Mesenchymal stem cell (in vitro differentiated cells and primary cell): ENCODE measurements at regions not wholly inside any gene's neighbourhood (a gene's known extent, or its start where the extent isn't known, plus 50 kb on each side); places are given as distances from the start of the nearest gene placed in this dataset.

Experiments used
- DNase-seq: peaks from one replicate; pipeline ENCODE4 v3.0.0-alpha.2; 2013
- H2AFZ ChIP-seq: one replicate; pipeline ENCODE4 v1.6.1; 2013; ENCODE audit warnings: low read depth, mild to moderate bottlenecking, control low read depth, inconsistent platforms, low read length, moderate library complexity
- H2AK5ac ChIP-seq: 2 replicates; pipeline ENCODE4 v1.6.1; 2013; ENCODE audit warnings: low read length, moderate library complexity, mild to moderate bottlenecking, inconsistent platforms; ENCODE audit not compliant: severe bottlenecking
- H2BK120ac ChIP-seq: one replicate; pipeline ENCODE4 v1.6.1; 2013; ENCODE audit warnings: low read depth, mild to moderate bottlenecking, inconsistent platforms, low read length, moderate library complexity
- H2BK12ac ChIP-seq, 2 experiments: one replicate each; pipeline ENCODE4 v1.6.1; 2013; ENCODE audit warnings: inconsistent platforms in 2 of 2, low read length in 2 of 2, mild to moderate bottlenecking in 2 of 2, moderate library complexity in 2 of 2, control low read depth in 1 of 2
- H2BK15ac ChIP-seq: one replicate; pipeline ENCODE4 v1.6.1; 2013; ENCODE audit warnings: mild to moderate bottlenecking, low read depth, inconsistent platforms; ENCODE audit not compliant: poor library complexity, severe bottlenecking
- H2BK5ac ChIP-seq: 2 replicates; pipeline ENCODE4 v1.6.1; 2013; ENCODE audit warnings: low read depth, mild to moderate bottlenecking, low read length, control low read depth, inconsistent platforms; ENCODE audit not compliant: poor library complexity, severe bottlenecking
- H3K14ac ChIP-seq, 2 experiments: one replicate each; pipeline ENCODE4 v1.6.1; 2013; ENCODE audit warnings: inconsistent platforms in 2 of 2, low read length in 2 of 2, control low read depth in 1 of 2, mild to moderate bottlenecking in 1 of 2, moderate library complexity in 1 of 2
- H3K18ac ChIP-seq, 2 experiments: one replicate each; pipeline ENCODE4 v1.6.1; 2013; ENCODE audit warnings: inconsistent platforms in 2 of 2, low read length in 2 of 2, control low read depth in 1 of 2, low read depth in 1 of 2, mild to moderate bottlenecking in 1 of 2
- H3K23ac ChIP-seq, 2 experiments: one replicate each; pipeline ENCODE4 v1.6.1; 2013; ENCODE audit warnings: inconsistent platforms in 2 of 2, low read length in 2 of 2, mild to moderate bottlenecking in 2 of 2, moderate library complexity in 2 of 2, control low read depth in 1 of 2
- H3K27ac ChIP-seq: 2 replicates; pipeline ENCODE4 v1.5.1; 2013; ENCODE audit warnings: mild to moderate bottlenecking, moderate library complexity, low read length, control low read depth, inconsistent platforms; ENCODE audit not compliant: poor library complexity, severe bottlenecking
- H3K27me3 ChIP-seq, 2 experiments: 2 replicates each; pipeline versions ENCODE4 v1.6.1 to v1.7.0; 2013; ENCODE audit warnings: low read length in 2 of 2, mild to moderate bottlenecking in 2 of 2, moderate library complexity in 2 of 2, control low read depth in 1 of 2, inconsistent platforms in 1 of 2; ENCODE audit not compliant: control insufficient read depth in 1 of 2, insufficient read depth in 1 of 2
- H3K36me3 ChIP-seq, 2 experiments: 2 replicates each; pipeline versions ENCODE4 v1.6.1 to v1.7.0; 2013; ENCODE audit warnings: low read length in 2 of 2, control low read depth in 1 of 2, inconsistent platforms in 1 of 2, low read depth in 1 of 2, mild to moderate bottlenecking in 1 of 2; ENCODE audit not compliant: insufficient read depth in 2 of 2, control insufficient read depth in 1 of 2
- H3K4ac ChIP-seq, 2 experiments: one replicate each; pipeline ENCODE4 v1.6.1; 2013; ENCODE audit warnings: inconsistent platforms in 2 of 2, low read length in 2 of 2, mild to moderate bottlenecking in 2 of 2, moderate library complexity in 2 of 2, control low read depth in 1 of 2, low read depth in 1 of 2
- H3K4me1 ChIP-seq: 2 replicates; pipeline ENCODE4 v1.6.1; 2013; ENCODE audit warnings: low read depth, low read length, control low read depth; ENCODE audit not compliant: control insufficient read depth, insufficient read depth
- H3K4me2 ChIP-seq: 2 replicates; pipeline ENCODE4 v1.6.1; 2013; ENCODE audit warnings: low read length, mild to moderate bottlenecking, inconsistent platforms; ENCODE audit not compliant: poor library complexity, severe bottlenecking
- H3K4me3 ChIP-seq, 2 experiments: 2 replicates each; pipeline versions ENCODE4 v1.5.1 to v1.7.0; 2013; ENCODE audit warnings: low read length in 2 of 2, mild to moderate bottlenecking in 2 of 2, control low read depth in 1 of 2, low read depth in 1 of 2; ENCODE audit not compliant: insufficient read depth in 1 of 2
- H3K79me1 ChIP-seq: replicated peaks from 2 replicates; pipeline ENCODE4 v1.6.1; 2013; ENCODE audit warnings: mild to moderate bottlenecking, control low read depth, low read length, inconsistent platforms; ENCODE audit not compliant: poor library complexity, severe bottlenecking
- H3K9ac ChIP-seq: 2 replicates; pipeline ENCODE4 v1.7.0; 2013; ENCODE audit warnings: mild to moderate bottlenecking, low read length, moderate library complexity
- H3K9me3 ChIP-seq: 2 replicates; pipeline ENCODE4 v1.7.0; 2013; ENCODE audit warnings: mild to moderate bottlenecking, low read length; ENCODE audit not compliant: control insufficient read depth
- H4K8ac ChIP-seq: one replicate; pipeline ENCODE4 v1.6.1; 2013; ENCODE audit warnings: inconsistent platforms, mild to moderate bottlenecking, low read length, moderate library complexity
- H4K91ac ChIP-seq: one replicate; pipeline ENCODE4 v1.6.1; 2013; ENCODE audit warnings: mild to moderate bottlenecking, low read length, inconsistent platforms
- WGBS: methylation state at CpG from one replicate; pipeline ENCODE4 v1.1.7; 2013; ENCODE audit warnings: mixed read lengths; 5-methylcytosine and 5-hydroxymethylcytosine counted together

DNA sequence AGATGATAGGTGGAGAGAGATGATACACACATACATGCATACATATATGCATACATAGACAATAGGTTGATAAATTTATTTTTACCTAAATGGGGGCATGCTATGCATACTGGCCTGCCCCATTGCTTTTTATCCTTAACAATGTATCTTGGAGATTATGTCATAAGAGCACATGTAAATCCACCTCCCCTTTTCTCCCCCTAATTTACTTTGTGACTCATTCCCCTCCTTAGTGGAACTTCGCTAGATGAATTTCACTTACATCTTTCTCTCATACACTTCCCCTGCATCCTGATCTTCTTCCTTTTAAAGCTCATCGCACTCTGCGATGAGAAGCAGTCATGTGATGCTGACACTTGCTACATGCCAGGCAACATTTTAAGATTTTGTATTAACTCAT, 223.6 kb downstream of the C1D start:
- Histone ChIP-seq H2BK12ac (no peak overlapping the region), H2AFZ (no peak overlapping the region), H3K9me3 (no peaks in the 10 kb centered on the region), H4K91ac (no peak overlapping the region), H3K4me2 (no peak overlapping the region), H3K4me3 (no peak overlapping the region), H2AK5ac (no peak overlapping the region), H4K8ac (no peak overlapping the region), H2BK15ac (no peak overlapping the region), H2BK120ac (no peak overlapping the region), H3K4ac (no peak overlapping the region), H3K4me1 (peaks cover 2% of the 10 kb centered on the region), H2BK5ac (no peak overlapping the region), H3K9ac (no peak overlapping the region), H3K79me1 (no peaks in the 10 kb centered on the region), H3K18ac (no peak overlapping the region), H3K27me3 (no peaks in the 10 kb centered on the region), H3K27ac (no peak overlapping the region), H3K23ac (no peak overlapping the region), H3K36me3 (no peaks in the 10 kb centered on the region), H3K14ac (no peak overlapping the region)
- WGBS, result 64% methylated on average over 3 of the region's 3 CpGs
- DNase-seq, result peak; percentile 23

DNA sequence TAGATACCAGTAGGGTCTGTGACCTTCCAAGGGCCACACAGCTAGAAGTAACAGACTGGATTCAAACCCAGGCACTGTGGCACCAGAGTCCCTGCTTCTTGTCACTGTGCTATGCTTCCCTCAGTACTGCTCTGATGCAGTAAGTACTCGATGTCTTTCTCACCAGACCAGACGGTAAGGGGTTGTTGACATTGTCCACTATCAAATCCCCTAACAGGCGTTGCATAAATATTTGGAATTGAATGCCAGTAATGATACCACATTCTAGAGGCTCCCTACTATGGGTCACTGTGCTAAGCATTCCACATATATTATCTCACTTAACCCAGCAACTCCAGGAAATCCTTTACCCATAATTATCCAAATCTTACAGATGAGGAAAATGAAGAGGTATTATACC, 223.1 kb downstream of the C1D start:
- H3K79me1 ChIP-seq, result no peaks in the 10 kb centered on the region
- peaks cover 2% of the 10 kb centered on the region for H3K4me1 ChIP-seq
- no peaks in the 10 kb centered on the region for H3K27me3 ChIP-seq
- H3K9ac ChIP-seq, result no peak overlapping the region
- H3K36me3 ChIP-seq, result no peaks in the 10 kb centered on the region
- no peak overlapping the region for H3K4me2 ChIP-seq
- no peak overlapping the region for H2AFZ ChIP-seq
- H2BK12ac ChIP-seq, result peak overlapping the region in 1 of 2 experiments; percentile 3
- H3K14ac ChIP-seq, result no peak overlapping the region
- no peak overlapping the region for H3K18ac ChIP-seq
- no peak overlapping the region for H4K8ac ChIP-seq
- H3K4ac ChIP-seq, result no peak overlapping the region
- H3K23ac ChIP-seq, result no peak overlapping the region
- H4K91ac ChIP-seq, result no peak overlapping the region
- no peak overlapping the region for H3K4me3 ChIP-seq
- no peak overlapping the region for H2BK5ac ChIP-seq
- no peaks in the 10 kb centered on the region for H3K9me3 ChIP-seq
- H2AK5ac ChIP-seq, result no peak overlapping the region
- peak; percentile 41 for DNase-seq
- H2BK15ac ChIP-seq, result no peak overlapping the region
- H2BK120ac ChIP-seq, result no peak overlapping the region
- H3K27ac ChIP-seq, result no peak overlapping the region
- WGBS, result 36% methylated on average over 3 of the region's 3 CpGs

DNA sequence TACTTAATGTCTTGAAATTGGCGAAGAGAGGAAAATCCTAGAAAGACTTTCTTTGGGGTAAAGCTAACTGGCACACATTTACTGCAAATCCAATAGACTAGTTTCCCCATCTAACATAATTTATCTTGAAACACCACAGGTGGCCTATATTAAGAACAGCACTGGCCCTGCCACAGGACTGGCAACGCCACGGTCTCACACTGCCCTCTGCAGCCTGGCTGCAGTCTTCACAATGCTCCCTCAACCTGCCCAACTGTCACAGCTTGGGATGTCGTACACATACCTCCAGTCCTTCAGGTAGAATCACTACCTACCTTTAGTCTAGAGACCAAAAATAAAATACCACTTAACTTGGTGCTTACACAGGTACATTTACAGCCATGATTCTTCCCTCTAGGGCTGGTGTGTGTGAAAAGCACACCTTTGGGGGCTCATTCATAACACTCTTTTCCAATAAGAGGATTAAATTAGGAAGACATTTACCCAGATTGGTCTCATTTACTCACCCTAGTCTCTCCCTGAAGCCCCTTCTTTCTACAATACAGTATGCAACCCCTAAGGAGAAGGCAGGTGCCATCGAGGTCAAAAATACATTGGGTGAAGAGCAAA, 222.2 kb downstream of the C1D start:
- Histone ChIP-seq H3K9ac (no peak overlapping the region), H3K27me3 (no peaks in the 10 kb centered on the region), H4K91ac (no peak overlapping the region), H3K4me1 (peaks cover 4% of the 10 kb centered on the region), H2BK5ac (no peak overlapping the region), H2AK5ac (no peak overlapping the region), H3K79me1 (no peaks in the 10 kb centered on the region), H3K27ac (no peak overlapping the region), H4K8ac (no peak overlapping the region), H3K36me3 (no peaks in the 10 kb centered on the region), H3K9me3 (no peaks in the 10 kb centered on the region), H3K4ac (no peak overlapping the region), H3K18ac (no peak overlapping the region), H2BK12ac (no peak overlapping the region), H3K4me2 (no peak overlapping the region), H3K23ac (no peak overlapping the region), H2AFZ (no peak overlapping the region), H2BK120ac (no peak overlapping the region), H3K14ac (no peak overlapping the region), H3K4me3 (no peak overlapping the region), H2BK15ac (no peak overlapping the region)
- 37% methylated on average over 4 of the region's 5 CpGs for WGBS
- DNase-seq, result peak; percentile 70

DNA sequence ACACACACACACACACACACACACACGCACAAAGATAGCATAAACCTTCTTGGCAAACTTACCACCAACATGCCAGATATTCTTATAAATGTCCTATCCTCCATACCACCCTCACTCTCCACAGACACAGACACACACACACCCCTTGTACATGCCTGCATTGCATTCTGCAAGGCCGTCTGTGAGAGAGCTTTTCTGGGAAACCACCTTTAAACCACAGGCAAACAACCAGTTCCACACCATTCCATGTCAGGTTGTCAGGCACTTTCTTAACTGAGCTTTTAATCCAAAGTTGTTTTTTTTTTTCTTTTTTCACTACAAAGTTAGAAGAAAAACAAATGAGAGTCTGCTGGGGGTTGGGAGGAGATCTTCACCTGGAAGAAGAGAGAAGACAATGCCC, 221.1 kb downstream of the C1D start:
- H3K4me3 ChIP-seq, result no peak overlapping the region
- H3K79me1 ChIP-seq, result no peaks in the 10 kb centered on the region
- H2AK5ac ChIP-seq, result no peak overlapping the region
- no peak overlapping the region for H3K4ac ChIP-seq
- H2BK120ac ChIP-seq, result no peak overlapping the region
- no peak overlapping the region for H4K8ac ChIP-seq
- no peak for DNase-seq
- H3K36me3 ChIP-seq, result no peaks in the 10 kb centered on the region
- no peaks in the 10 kb centered on the region for H3K27me3 ChIP-seq
- no peak overlapping the region for H3K14ac ChIP-seq
- no peak overlapping the region for H3K23ac ChIP-seq
- peak overlapping the region; percentile 54 to 72 for H2BK12ac ChIP-seq
- no peak overlapping the region for H3K27ac ChIP-seq
- H3K9me3 ChIP-seq, result no peaks in the 10 kb centered on the region
- H4K91ac ChIP-seq, result no peak overlapping the region
- H3K18ac ChIP-seq, result peak overlapping the region in 1 of 2 experiments; percentile 48
- H3K4me2 ChIP-seq, result no peak overlapping the region
- H3K4me1 ChIP-seq, result peaks cover 7% of the 10 kb centered on the region
- H2BK15ac ChIP-seq, result no peak overlapping the region
- no peak overlapping the region for H2AFZ ChIP-seq
- H3K9ac ChIP-seq, result no peak overlapping the region
- 90% methylated on average over 2 of the region's 2 CpGs for WGBS
- H2BK5ac ChIP-seq, result no peak overlapping the region
